Stimulated activated CD4-positive, alpha-beta T cell treated with anti-CD3 and anti-CD28 coated beads, Interleukin-4, amount 100 ng/mL, for 4 hours (primary cell): ENCODE measurements at regions not wholly inside any gene's neighbourhood (a gene's known extent, or its start where the extent isn't known, plus 50 kb on each side); places are given as distances from the start of the nearest gene placed in this dataset.

Experiments used
- DNase-seq, 2 experiments: peaks; one replicate each; pipeline ENCODE4 v3.0.0-alpha.2; 2020

DNA sequence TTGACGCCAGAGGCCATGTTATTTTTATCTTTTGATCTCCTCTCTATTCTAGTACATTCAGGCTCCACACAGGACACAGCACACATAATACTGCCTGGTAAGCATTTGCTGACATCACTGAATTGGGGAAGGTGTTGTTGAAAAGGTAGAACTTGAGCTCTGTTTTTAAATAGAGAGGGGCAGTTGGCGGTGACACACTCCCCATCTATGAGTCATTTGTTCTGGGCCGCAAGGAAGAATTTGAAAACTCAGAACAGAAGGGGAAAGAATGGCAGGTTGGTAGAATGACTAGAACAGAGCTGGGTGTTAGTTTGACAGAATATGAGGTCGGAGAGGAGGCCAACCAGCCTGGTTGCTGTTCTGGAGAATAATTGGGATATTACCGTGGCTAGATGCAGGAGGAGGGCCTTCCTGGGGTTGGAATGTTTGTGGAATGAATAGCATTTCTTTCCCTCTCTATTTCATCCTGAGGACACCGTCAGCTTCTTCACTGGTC lies 52.1 kb upstream of the ERRFI1 start:
- no peak for DNase-seq

DNA sequence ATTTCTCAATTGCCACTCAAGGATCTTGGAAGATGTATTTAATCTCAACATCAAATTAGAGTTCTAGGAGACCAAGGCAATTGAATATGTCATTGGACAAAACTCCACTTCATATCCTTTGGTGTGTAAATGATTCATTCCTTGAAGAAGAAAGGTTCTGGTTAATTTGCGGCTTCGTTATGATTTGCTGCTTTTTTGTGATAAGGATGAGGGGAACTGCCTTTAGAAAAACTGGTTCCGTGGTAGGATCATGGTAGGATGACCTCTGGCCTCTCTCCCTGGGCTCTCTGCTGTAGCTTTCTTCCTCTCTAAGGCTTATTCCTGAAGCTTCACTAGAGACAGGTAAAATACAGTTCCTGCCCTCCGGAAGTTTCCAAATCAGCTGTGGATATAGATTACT lies 51.5 kb upstream of the ERRFI1 start:
- DNase-seq: no peak

DNA sequence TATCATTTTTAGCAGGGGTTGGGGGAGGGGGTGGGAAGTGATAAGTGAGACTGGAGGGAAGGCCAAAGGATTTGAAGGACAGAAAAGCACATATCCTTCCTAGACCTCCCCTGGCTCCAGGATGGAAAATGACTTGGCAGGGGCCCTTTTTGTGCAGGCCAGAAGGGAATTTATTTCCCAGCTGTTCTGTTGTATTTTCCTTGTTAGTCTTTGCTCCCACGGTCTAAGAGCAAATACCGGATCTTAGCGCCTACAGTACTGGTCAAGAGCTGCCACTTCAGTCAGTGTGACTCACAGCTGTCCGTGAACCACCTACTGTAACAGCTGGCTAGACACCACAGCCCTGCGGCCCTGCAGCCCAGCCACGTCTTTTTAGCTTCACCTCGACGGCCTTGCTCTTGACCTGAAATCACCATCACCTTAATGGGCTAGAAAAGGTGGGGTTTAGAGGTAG lies 51.0 kb upstream of the ERRFI1 start:
- no peak for DNase-seq

DNA sequence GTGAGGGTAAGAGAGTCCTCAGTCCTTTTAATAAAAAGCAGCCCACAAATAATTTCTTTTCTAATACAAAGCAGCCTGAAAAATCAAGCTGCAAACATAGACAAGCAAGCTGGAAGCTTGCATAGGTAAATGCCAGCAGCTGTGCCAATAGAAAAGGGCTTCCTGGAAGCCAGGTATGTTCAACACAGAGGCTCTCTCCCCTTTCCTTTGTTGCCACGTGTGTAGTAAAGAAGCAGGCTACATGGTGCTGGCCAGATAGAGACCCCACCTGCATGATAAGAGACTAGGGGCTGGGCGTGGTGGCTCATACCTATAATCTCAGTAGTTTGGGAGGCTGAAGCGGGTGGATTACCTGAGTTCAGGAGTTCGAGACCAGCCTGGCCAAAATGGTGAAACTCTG lies 50.1 kb upstream of the ERRFI1 start:
- no peak for DNase-seq
